ENCODE measurements at regions not wholly inside any gene's neighbourhood (a gene's known extent, or its start where the extent isn't known, plus 50 kb on each side); places are given as distances from the start of the nearest gene placed in this dataset.

DNA sequence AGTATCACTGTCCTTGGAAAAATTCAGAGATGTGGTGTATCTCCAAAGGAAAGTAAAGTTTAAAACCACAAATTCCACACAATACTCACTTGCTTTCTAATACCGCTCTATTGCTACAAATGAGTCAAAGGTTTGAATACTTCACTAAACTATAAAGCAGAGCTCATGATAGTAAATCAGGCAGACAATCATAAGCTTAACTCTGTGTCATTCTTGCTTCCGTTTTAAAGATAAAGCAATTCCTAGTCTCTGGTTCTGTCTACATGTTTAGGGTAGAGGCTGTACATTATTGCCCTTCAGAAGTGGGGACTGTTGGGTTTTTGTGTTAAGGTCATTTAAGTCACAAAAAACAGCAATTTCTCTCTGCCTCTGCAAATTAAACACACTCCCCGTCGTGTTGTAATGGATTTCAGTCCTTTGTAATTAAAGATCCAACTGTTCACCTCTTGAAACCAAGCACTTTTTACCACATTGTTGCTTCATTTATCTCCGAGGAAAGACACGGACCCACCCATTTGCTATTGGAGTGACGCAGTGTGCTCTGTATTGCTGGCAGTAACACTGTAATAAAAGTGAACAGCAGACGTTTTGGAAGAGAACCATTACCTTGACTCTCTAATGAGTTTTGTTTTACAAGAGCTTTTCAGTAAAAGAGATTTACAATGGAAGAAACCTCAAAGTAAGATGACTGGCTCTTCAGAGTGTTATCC, 83.1 kb upstream of the CNTNAP4 start:
- Histone ChIP-seq H3K27me3 (ENCODE audit: insufficient read depth, low read depth) (no peaks in the 10 kb centered on the region), H2AFZ (no peak overlapping the region), H3K4me1 (replicated peaks; ENCODE audit: insufficient read depth) (no peaks in the 10 kb centered on the region), H3K9me2 (ENCODE audit: insufficient read depth) (no peaks in the 10 kb centered on the region), H3K4me3 (no peak overlapping the region), H3K27ac (no peak overlapping the region), H3K36me3 (ENCODE audit: low read depth) (no peaks in the 10 kb centered on the region), H3F3A (ENCODE audit: insufficient read depth, low read depth) (no peaks in the 10 kb centered on the region), H3K9me3 (ENCODE audit: insufficient read depth, low read depth) (no peaks in the 10 kb centered on the region), H3K4me2 (no peak overlapping the region), H4K20me1 (ENCODE audit: insufficient read depth) (no peaks in the 10 kb centered on the region), H3K79me2 (ENCODE audit: low read depth) (no peaks in the 10 kb centered on the region)
- TF ChIP-seq EZH2 (IDR thresholded peaks at IDR 0.05; ENCODE audit: low read depth) = no peak
- TF ChIP-seq, protein P1, sequence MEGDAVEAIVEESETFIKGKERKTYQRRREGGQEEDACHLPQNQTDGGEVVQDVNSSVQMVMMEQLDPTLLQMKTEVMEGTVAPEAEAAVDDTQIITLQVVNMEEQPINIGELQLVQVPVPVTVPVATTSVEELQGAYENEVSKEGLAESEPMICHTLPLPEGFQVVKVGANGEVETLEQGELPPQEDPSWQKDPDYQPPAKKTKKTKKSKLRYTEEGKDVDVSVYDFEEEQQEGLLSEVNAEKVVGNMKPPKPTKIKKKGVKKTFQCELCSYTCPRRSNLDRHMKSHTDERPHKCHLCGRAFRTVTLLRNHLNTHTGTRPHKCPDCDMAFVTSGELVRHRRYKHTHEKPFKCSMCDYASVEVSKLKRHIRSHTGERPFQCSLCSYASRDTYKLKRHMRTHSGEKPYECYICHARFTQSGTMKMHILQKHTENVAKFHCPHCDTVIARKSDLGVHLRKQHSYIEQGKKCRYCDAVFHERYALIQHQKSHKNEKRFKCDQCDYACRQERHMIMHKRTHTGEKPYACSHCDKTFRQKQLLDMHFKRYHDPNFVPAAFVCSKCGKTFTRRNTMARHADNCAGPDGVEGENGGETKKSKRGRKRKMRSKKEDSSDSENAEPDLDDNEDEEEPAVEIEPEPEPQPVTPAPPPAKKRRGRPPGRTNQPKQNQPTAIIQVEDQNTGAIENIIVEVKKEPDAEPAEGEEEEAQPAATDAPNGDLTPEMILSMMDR (conservative IDR thresholded peaks at IDR 0.05) = no peak
- POLR2A ChIA-PET (ENCODE audit: unreplicated experiment) = no interaction called here
- CTCF ChIA-PET = no interaction called here
- DNase-seq = no peak
- BruUV-seq (replicated peaks) = no TSS peak
- intact Hi-C loops (cut with micrococcal nuclease; ENCODE audit: unreplicated experiment) = no loop called here

DNA sequence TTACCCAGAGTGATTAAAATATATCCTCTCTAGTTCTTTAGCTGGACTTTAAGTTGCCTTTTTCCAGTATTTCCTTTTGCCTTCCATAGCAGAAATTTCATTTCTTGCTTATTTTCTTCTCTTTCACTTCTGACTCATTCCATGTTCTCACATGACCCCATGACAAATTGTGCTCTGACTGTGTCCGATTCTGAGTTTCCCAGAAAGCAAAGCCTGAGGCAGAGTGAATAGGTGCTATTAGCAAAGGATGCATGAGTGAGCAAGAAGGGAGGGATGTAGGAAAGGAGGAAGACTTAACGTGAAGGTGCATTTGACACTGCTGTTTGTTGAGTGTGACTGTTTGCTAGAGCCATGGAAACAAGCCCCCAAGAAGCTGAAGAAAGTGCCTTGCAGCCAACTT, 82.6 kb upstream of the CNTNAP4 start:
- no peak overlapping the region for H3K4me3 ChIP-seq
- CTCF ChIA-PET = no interaction called here
- TF ChIP-seq EZH2 (IDR thresholded peaks at IDR 0.05; ENCODE audit: low read depth) = no peak
- H3K4me1 ChIP-seq (replicated peaks; ENCODE audit: insufficient read depth) = no peaks in the 10 kb centered on the region
- BruUV-seq (replicated peaks) = no TSS peak
- POLR2A ChIA-PET (ENCODE audit: unreplicated experiment) = no interaction called here
- no peak for DNase-seq
- no peaks in the 10 kb centered on the region for H3F3A ChIP-seq (ENCODE audit: insufficient read depth, low read depth)
- H4K20me1 ChIP-seq (ENCODE audit: insufficient read depth) = no peaks in the 10 kb centered on the region
- H3K36me3 ChIP-seq (ENCODE audit: low read depth) = no peaks in the 10 kb centered on the region
- intact Hi-C loops (cut with micrococcal nuclease; ENCODE audit: unreplicated experiment) = no loop called here
- no peak overlapping the region for H3K27ac ChIP-seq
- no peaks in the 10 kb centered on the region for H3K79me2 ChIP-seq (ENCODE audit: low read depth)
- no peak overlapping the region for H3K4me2 ChIP-seq
- no peak overlapping the region for H2AFZ ChIP-seq
- no peaks in the 10 kb centered on the region for H3K9me3 ChIP-seq (ENCODE audit: insufficient read depth, low read depth)
- no peaks in the 10 kb centered on the region for H3K9me2 ChIP-seq (ENCODE audit: insufficient read depth)
- no peaks in the 10 kb centered on the region for H3K27me3 ChIP-seq (ENCODE audit: insufficient read depth, low read depth)

DNA sequence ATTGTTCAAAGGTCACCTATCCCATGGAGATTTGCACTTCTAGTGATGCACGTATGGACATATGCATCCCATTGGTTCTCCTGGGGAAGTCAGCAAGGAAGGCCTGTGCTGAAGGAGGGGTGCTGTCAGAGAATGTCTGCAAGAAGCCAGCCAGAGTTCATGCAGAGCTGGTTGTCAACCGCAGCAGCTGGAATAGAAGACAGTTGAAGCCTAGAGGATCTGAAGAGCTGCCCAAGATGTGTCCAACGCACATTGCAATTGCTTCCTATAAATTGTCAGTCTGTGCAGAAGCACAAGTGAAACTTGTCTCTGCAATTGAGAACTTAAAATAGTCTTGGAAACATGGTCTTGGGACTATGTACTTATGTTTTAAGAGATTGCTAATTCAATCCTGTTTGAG, 82.1 kb upstream of the CNTNAP4 start:
- no peaks in the 10 kb centered on the region for H3K79me2 ChIP-seq (ENCODE audit: low read depth)
- H4K20me1 ChIP-seq (ENCODE audit: insufficient read depth) = no peaks in the 10 kb centered on the region
- H3K27me3 ChIP-seq (ENCODE audit: insufficient read depth, low read depth) = no peaks in the 10 kb centered on the region
- no peak for DNase-seq
- no peaks in the 10 kb centered on the region for H3K4me1 ChIP-seq (replicated peaks; ENCODE audit: insufficient read depth)
- intact Hi-C loops (cut with micrococcal nuclease; ENCODE audit: unreplicated experiment) = no loop called here
- H3K9me2 ChIP-seq (ENCODE audit: insufficient read depth) = no peaks in the 10 kb centered on the region
- H3K9me3 ChIP-seq (ENCODE audit: insufficient read depth, low read depth) = no peaks in the 10 kb centered on the region
- H3K27ac ChIP-seq = no peak overlapping the region
- CTCF ChIA-PET = no interaction called here
- no peak overlapping the region for H3K4me2 ChIP-seq
- H3F3A ChIP-seq (ENCODE audit: insufficient read depth, low read depth) = no peaks in the 10 kb centered on the region
- H3K4me3 ChIP-seq = no peak overlapping the region
- POLR2A ChIA-PET (ENCODE audit: unreplicated experiment) = no interaction called here
- no peak overlapping the region for H2AFZ ChIP-seq
- BruUV-seq (replicated peaks) = no TSS peak
- H3K36me3 ChIP-seq (ENCODE audit: low read depth) = no peaks in the 10 kb centered on the region
- TF ChIP-seq EZH2 (IDR thresholded peaks at IDR 0.05; ENCODE audit: low read depth) = no peak
- TF ChIP-seq, protein P1 (conservative IDR thresholded peaks at IDR 0.05) = no peak

DNA sequence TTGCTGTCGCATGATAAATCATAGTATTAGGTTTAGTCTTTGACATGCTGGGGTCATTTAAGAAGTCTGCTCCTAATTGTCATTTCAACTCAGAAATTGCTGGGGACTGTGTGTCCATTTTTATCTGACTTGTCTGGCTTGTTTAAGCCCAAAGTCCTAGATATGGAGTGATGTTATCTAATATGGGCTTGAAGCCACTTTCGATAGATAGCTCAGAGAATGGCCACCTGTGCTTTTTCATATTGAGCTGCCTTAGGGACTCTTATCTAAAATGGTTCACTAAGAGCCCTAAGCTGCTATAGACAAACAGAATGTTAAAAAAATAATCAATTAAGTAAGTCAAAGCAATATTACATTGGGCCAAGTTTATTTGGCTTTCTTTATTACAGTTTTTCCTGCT, 81.6 kb upstream of the CNTNAP4 start:
- Histone ChIP-seq H3K9me3 (ENCODE audit: insufficient read depth, low read depth) (no peaks in the 10 kb centered on the region), H2AFZ (no peak overlapping the region), H3F3A (ENCODE audit: insufficient read depth, low read depth) (no peaks in the 10 kb centered on the region), H3K79me2 (ENCODE audit: low read depth) (no peaks in the 10 kb centered on the region), H3K36me3 (ENCODE audit: low read depth) (no peaks in the 10 kb centered on the region), H3K4me3 (no peak overlapping the region), H3K9me2 (ENCODE audit: insufficient read depth) (no peaks in the 10 kb centered on the region), H3K4me1 (replicated peaks; ENCODE audit: insufficient read depth) (no peaks in the 10 kb centered on the region), H3K4me2 (no peak overlapping the region), H4K20me1 (ENCODE audit: insufficient read depth) (no peaks in the 10 kb centered on the region), H3K27me3 (ENCODE audit: insufficient read depth, low read depth) (no peaks in the 10 kb centered on the region), H3K27ac (no peak overlapping the region)
- DNase-seq = no peak
- BruUV-seq (replicated peaks) = no TSS peak
- POLR2A ChIA-PET (ENCODE audit: unreplicated experiment) = interaction anchor here (0.5 kb wide), 1 partner anchor 731 kb away, joined by 5 read pairs; no protein-coding TSS in a partner anchor
- TF ChIP-seq EZH2 (IDR thresholded peaks at IDR 0.05; ENCODE audit: low read depth) = no peak
- TF ChIP-seq, protein P1 (conservative IDR thresholded peaks at IDR 0.05) = no peak
- CTCF ChIA-PET = no interaction called here
- intact Hi-C loops (cut with micrococcal nuclease; ENCODE audit: unreplicated experiment) = no loop called here
